HG03095 (cell line): ENCODE measurements at regions not wholly inside any gene's neighbourhood (a gene's known extent, or its start where the extent isn't known, plus 50 kb on each side); places are given as distances from the start of the nearest gene placed in this dataset.
A peak's percentile ranks its signal among the peaks of the same experiment; 100 is the strongest.

Source experiments
- ATAC-seq: cut with Tn5 transposase; IDR thresholded peaks from one replicate; pipeline ENCODE4 v1.9.1; 2021; ENCODE audit warnings: moderate library complexity; ENCODE audit not compliant: unreplicated experiment

GRCh38 chr5:167710444-167711073 lies 580.9 kb upstream of the WWC1 start:
- ATAC-seq, result no peak

DNA sequence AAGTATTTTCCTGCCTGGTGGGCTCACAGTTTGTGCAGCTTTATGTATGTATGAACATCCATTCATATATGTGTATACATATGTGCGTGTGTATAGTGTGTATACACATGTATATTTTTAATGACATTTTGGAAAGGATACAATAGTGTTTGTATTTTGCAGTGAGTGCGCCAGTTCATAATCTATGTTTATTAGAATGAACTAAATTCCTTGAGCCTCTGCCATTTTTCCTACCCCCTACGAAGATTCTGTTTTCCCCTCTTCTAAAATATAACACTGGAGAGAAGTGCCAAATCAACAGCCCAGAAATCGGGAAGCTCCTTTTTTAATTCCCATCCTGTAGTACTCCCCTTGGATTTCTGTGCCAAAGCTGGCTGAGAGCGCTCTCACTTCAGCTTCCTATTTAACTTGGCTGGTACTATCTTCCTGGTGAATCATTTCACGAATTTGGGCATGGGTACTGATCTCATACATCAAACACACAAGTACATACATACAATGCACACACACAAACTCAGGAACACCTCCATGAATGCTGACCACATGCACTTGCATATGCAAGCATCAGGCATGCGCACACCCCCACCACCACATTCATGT lies 578.4 kb upstream of the WWC1 start:
- ATAC-seq, result no peak

- ATAC-seq, result no peak
These were observed 577.5 kb upstream of the WWC1 start for GRCh38 chr5:167713896-167714295.

GRCh38 chr5:167716126-167716775 lies 575.2 kb upstream of the WWC1 start:
- no peak for ATAC-seq

GRCh38 chr5:167720259-167720658 lies 571.2 kb upstream of the WWC1 start:
- ATAC-seq, result no peak

DNA sequence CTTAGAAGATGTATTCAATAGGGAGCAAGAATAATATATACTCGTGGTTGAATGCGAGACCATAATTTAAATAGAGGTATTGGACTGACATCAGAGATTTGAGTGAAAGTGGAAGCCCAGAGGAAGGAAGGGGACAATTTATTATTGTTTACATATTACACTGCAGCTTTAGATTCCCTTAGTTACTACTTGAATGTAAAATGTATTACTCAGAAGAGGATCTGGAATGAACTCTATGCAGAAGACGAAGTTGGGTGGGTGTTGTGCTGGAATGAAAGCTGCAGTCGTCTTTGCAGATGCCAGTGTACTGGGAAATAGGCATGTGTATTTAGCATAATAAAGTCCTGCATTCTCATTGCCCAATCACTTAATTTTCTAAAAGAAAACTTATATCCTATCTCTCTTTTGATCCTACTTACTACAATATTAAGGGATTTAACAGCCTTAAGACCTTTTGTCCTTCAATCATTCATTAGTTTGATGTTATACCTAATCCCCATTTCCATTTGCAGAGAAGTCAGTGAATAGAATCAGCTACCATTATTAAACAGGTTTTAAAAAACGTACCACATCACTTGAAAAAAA lies 570.7 kb upstream of the WWC1 start:
- no peak for ATAC-seq

- ATAC-seq, result no peak
These were observed 569.5 kb upstream of the WWC1 start for GRCh38 chr5:167721926-167722440.

- ATAC-seq, result peak; percentile 98
These were observed 568.1 kb upstream of the WWC1 start for GRCh38 chr5:167723254-167723871.

- no peak for ATAC-seq
These were observed 566.2 kb upstream of the WWC1 start for GRCh38 chr5:167725264-167725663.

GRCh38 chr5:167725741-167726140 lies 565.7 kb upstream of the WWC1 start:
- no peak for ATAC-seq

DNA sequence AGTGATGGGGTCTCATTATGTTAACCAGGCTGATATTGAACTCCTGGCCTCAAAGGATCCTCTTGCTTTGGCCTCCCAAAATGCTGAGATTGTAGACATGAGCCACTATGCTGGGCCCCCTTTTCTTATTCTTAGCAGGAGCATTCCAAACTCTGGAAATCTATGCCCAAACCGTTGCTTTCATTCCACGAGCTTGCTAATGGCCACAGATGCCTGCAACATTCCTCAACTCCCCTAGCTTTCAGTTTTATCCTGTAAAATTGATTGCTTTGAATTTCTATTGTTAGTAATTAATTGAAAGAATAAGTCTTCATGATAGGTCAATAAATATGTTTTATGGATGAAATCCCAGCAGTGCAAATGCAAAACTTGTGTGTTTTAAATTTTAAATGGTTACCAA lies 564.8 kb upstream of the WWC1 start:
- ATAC-seq, result no peak

DNA sequence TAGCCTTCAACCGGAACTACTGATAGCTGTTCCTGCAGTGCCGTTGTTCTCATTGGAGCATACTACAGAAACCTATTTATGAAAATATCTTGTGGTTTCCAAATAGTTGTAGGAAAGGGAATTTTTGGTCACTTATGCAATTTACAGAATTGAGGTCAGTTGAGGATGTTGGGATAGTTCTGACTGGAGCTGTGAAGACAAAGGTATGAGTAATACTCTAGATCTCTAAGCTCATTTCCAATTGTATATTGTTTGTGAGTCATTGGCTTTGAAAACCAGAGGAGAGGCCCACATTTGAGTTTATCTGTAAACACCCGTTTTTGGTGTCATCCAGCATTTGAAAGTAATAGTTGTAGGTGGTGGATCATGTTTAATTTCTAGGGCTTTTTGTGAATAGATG lies 561.3 kb upstream of the WWC1 start:
- ATAC-seq, result no peak

- ATAC-seq, result no peak
These were observed 560.8 kb upstream of the WWC1 start for GRCh38 chr5:167730656-167731055.

DNA sequence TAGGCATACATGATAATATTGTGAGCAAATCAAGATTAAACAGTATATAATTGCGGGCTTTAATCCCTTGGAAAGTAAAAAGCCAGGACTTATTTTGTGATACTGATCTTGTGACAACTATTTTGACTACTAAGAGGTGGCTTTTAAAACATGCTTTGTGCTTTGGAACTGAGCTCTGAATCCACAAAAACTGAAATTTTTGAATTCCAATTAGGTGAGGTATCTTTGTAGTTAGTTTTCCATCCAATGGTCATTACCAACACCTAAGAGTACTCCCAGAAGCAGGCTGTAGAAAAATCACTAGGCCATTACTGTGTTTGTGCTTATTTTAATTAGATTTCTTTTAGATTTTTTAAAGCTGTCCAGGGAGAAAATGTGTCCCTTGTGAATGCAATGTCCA lies 559.5 kb upstream of the WWC1 start:
- no peak for ATAC-seq

- ATAC-seq, result no peak
These were observed 558.9 kb upstream of the WWC1 start for GRCh38 chr5:167732499-167732898.

GRCh38 chr5:167736992-167737391 lies 554.5 kb upstream of the WWC1 start:
- no peak for ATAC-seq

- no peak for ATAC-seq
These were observed 547.6 kb upstream of the WWC1 start for GRCh38 chr5:167743695-167744464.

- ATAC-seq, result no peak
These were observed 545.6 kb upstream of the WWC1 start for GRCh38 chr5:167745868-167746267.

- ATAC-seq, result no peak
These were observed 540.9 kb upstream of the WWC1 start for GRCh38 chr5:167750586-167750985.

- ATAC-seq, result no peak
These were observed 538.5 kb upstream of the WWC1 start for GRCh38 chr5:167752936-167753335.
